IMR-90 (cell line): ENCODE measurements at regions not wholly inside any gene's neighbourhood (a gene's known extent, or its start where the extent isn't known, plus 50 kb on each side); places are given as distances from the start of the nearest gene placed in this dataset.

Experiments used
- ATAC-seq: fragments of 200-7000 bp; cut with Tn5 transposase; 2 replicates; pipeline ENCODE4 v1.9.1; 2020; ENCODE audit warnings: low read depth, mild to moderate bottlenecking, moderate library complexity
- BruUV-seq: library from RNA; stranded (reverse); fragments of 400-500 nt; replicated peaks from 2 replicates; lab custom pipeline; 2021; lab: Mats Ljungman, UMichigan
- CTCF ChIA-PET: fragments of 300-600 bp; formaldehyde crosslinking; extraction: SDS; loops from one replicate; lab custom pipeline; 2021; ENCODE audit warnings: antibody characterized with exemption; lab: Yijun Ruan, JAX
- POLR2A ChIA-PET: fragments of 300-600 bp; sonication (Branson Sonifier 250); formaldehyde crosslinking; loops from one replicate; lab custom pipeline; 2022; ENCODE audit warnings: antibody characterized with exemption; ENCODE audit not compliant: unreplicated experiment; lab: Charles Lee
- DNase-seq: peaks from one replicate; pipeline ENCODE4 v3.0.0; 2013
- H2AFZ ChIP-seq: replicated peaks from 2 replicates; pipeline ENCODE3; 2013; ENCODE audit warnings: low read length, mild to moderate bottlenecking; ENCODE audit not compliant: poor library complexity
- H2AK5ac ChIP-seq: 2 replicates; pipeline ENCODE4 v1.6.1; 2013; ENCODE audit warnings: low read depth, low read length, inconsistent platforms
- H2AK9ac ChIP-seq: replicated peaks from 2 replicates; pipeline ENCODE3; 2013; ENCODE audit warnings: mild to moderate bottlenecking, low read depth, low read length, moderate library complexity; ENCODE audit not compliant: poor library complexity
- H2BK120ac ChIP-seq: 2 replicates; pipeline ENCODE4 v1.6.1; 2013; ENCODE audit warnings: low read depth, low read length, inconsistent platforms
- H2BK15ac ChIP-seq: 3 replicates; pipeline ENCODE4 v1.6.1; 2013; ENCODE audit warnings: low read depth, low read length, inconsistent platforms
- H2BK20ac ChIP-seq: 2 replicates; pipeline ENCODE4 v1.6.1; 2013; ENCODE audit warnings: low read depth, mild to moderate bottlenecking, inconsistent platforms, low read length, moderate library complexity
- H2BK5ac ChIP-seq: 2 replicates; pipeline ENCODE4 v1.6.1; 2013; ENCODE audit warnings: mild to moderate bottlenecking, low read depth, low read length, inconsistent platforms; ENCODE audit not compliant: poor library complexity, severe bottlenecking
- H3K14ac ChIP-seq: replicated peaks from 2 replicates; pipeline ENCODE4 v1.6.1; 2013; ENCODE audit warnings: low read depth, low read length, inconsistent platforms
- H3K18ac ChIP-seq: 2 replicates; pipeline ENCODE4 v1.6.1; 2013; ENCODE audit warnings: low read depth, low read length, control low read depth
- H3K23ac ChIP-seq: 2 replicates; pipeline ENCODE4 v1.6.1; 2013; ENCODE audit warnings: low read depth, low read length, inconsistent platforms
- H3K27ac ChIP-seq: 2 replicates; pipeline ENCODE4 v1.5.1; 2013; ENCODE audit warnings: mild to moderate bottlenecking, control low read depth, low read length; ENCODE audit not compliant: insufficient read depth
- H3K27me3 ChIP-seq: 2 replicates; pipeline ENCODE4 v1.6.1; 2013; ENCODE audit warnings: low read length; ENCODE audit not compliant: control insufficient read depth, insufficient read depth
- H3K36me3 ChIP-seq: 2 replicates; pipeline ENCODE4 v1.6.1; 2013; ENCODE audit warnings: low read length, mixed read lengths; ENCODE audit not compliant: control insufficient read depth, insufficient read depth
- H3K4ac ChIP-seq: 2 replicates; pipeline ENCODE4 v1.6.1; 2013; ENCODE audit warnings: low read depth, low read length, inconsistent platforms
- H3K4me1 ChIP-seq: 2 replicates; pipeline ENCODE4 v1.6.1; 2013; ENCODE audit warnings: low read length, mixed read lengths; ENCODE audit not compliant: control insufficient read depth, insufficient read depth
- H3K4me2 ChIP-seq: 2 replicates; pipeline ENCODE4 v1.6.1; 2013; ENCODE audit warnings: low read depth, mild to moderate bottlenecking, control low read depth, low read length, moderate library complexity
- H3K4me3 ChIP-seq: 2 replicates; pipeline ENCODE4 v1.5.1; 2013; ENCODE audit warnings: low read depth, mild to moderate bottlenecking, control low read depth, low read length, moderate library complexity; ENCODE audit not compliant: insufficient read depth
- H3K56ac ChIP-seq: 2 replicates; pipeline ENCODE4 v1.6.1; 2013; ENCODE audit warnings: low read length, inconsistent platforms; ENCODE audit not compliant: insufficient read depth; ENCODE audit errors: extremely low read depth
- H3K79me1 ChIP-seq, 2 experiments: 2 replicates each; pipeline ENCODE4 v1.6.1; 2013; ENCODE audit warnings: low read length in 2 of 2, inconsistent platforms in 1 of 2, low read depth in 1 of 2
- H3K9ac ChIP-seq: 2 replicates; pipeline ENCODE4 v1.6.1; 2013; ENCODE audit warnings: low read depth, low read length, control low read depth
- H3K9me1 ChIP-seq: 2 replicates; pipeline ENCODE4 v1.6.1; 2013; ENCODE audit warnings: low read length, inconsistent platforms; ENCODE audit not compliant: insufficient read depth
- H3K9me3 ChIP-seq: 2 replicates; pipeline ENCODE4 v1.6.1; 2013; ENCODE audit warnings: low read length; ENCODE audit not compliant: control insufficient read depth, insufficient read depth
- H4K20me1 ChIP-seq: 2 replicates; pipeline ENCODE4 v1.6.1; 2013; ENCODE audit warnings: low read length, inconsistent platforms; ENCODE audit not compliant: insufficient read depth
- H4K5ac ChIP-seq: 2 replicates; pipeline ENCODE4 v1.6.1; 2013; ENCODE audit warnings: mild to moderate bottlenecking, low read depth, low read length, control low read depth
- H4K8ac ChIP-seq, 2 experiments: 2 replicates each; pipeline ENCODE4 v1.6.1; 2013; ENCODE audit warnings: low read depth in 2 of 2, low read length in 2 of 2, control low read depth in 1 of 2, inconsistent platforms in 1 of 2
- H4K91ac ChIP-seq: 2 replicates; pipeline ENCODE4 v1.6.1; 2013; ENCODE audit warnings: low read depth, low read length, inconsistent platforms; ENCODE audit not compliant: insufficient read depth
- BHLHE40 ChIP-seq: fragments of 150-350 bp; IDR thresholded peaks from 2 replicates; pipeline ENCODE4 v1.6.1; 2016; ENCODE audit warnings: mild to moderate bottlenecking, low read depth, low read length
- CEBPB ChIP-seq: IDR thresholded peaks from 2 replicates; pipeline ENCODE4 v1.6.1; 2012; ENCODE audit warnings: low read depth, low read length, improper control_type of control experiment
- CHD1 ChIP-seq: IDR thresholded peaks from 2 replicates; pipeline ENCODE4 v1.6.1; 2012; ENCODE audit warnings: low read depth, low read length, improper control_type of control experiment
- ELK1 ChIP-seq: fragments of 150-350 bp; IDR thresholded peaks from 2 replicates; pipeline ENCODE4 v1.6.1; 2016; ENCODE audit warnings: low read depth, mild to moderate bottlenecking, low read length, moderate library complexity, borderline replicate concordance
- FOS ChIP-seq: fragments of 150-350 bp; IDR thresholded peaks from 2 replicates; pipeline ENCODE4 v1.6.1; 2016; ENCODE audit warnings: low read depth, low read length
- MAFK ChIP-seq: IDR thresholded peaks from 2 replicates; pipeline ENCODE4 v1.6.1; 2012; ENCODE audit warnings: low read depth, low read length, improper control_type of control experiment
- MAZ ChIP-seq: IDR thresholded peaks from 2 replicates; pipeline ENCODE4 v1.6.1; 2012; ENCODE audit warnings: low read depth, mild to moderate bottlenecking, low read length, improper control_type of control experiment, moderate library complexity, borderline replicate concordance
- MXI1 ChIP-seq: IDR thresholded peaks from 2 replicates; pipeline ENCODE4 v1.6.1; 2012; ENCODE audit warnings: low read depth, mild to moderate bottlenecking, low read length, moderate library complexity, borderline replicate concordance
- NFE2L2 ChIP-seq: fragments of 150-350 bp; IDR thresholded peaks from 2 replicates; pipeline ENCODE4 v1.6.1; 2016; ENCODE audit warnings: low read depth, mild to moderate bottlenecking, low read length
- POLR2A ChIP-seq: IDR thresholded peaks from 2 replicates; pipeline ENCODE4 v1.6.1; 2012; ENCODE audit warnings: mild to moderate bottlenecking, low read depth, low read length
- RAD21 ChIP-seq: IDR thresholded peaks from 2 replicates; pipeline ENCODE4 v1.6.1; 2012; ENCODE audit warnings: low read length, improper control_type of control experiment
- RCOR1 ChIP-seq: IDR thresholded peaks from 2 replicates; pipeline ENCODE4 v1.6.1; 2012; ENCODE audit warnings: mild to moderate bottlenecking, low read length, improper control_type of control experiment; ENCODE audit not compliant: insufficient replicate concordance
- RFX5 ChIP-seq: IDR thresholded peaks from 2 replicates; pipeline ENCODE4 v1.8.0; 2012; ENCODE audit warnings: low read depth, mild to moderate bottlenecking, low read length, moderate library complexity
- SMC3 ChIP-seq: fragments of 150-350 bp; IDR thresholded peaks from 2 replicates; pipeline ENCODE4 v1.6.1; 2016; ENCODE audit warnings: low read depth, mild to moderate bottlenecking, antibody characterized with exemption, low read length, moderate library complexity
- WGBS, 2 experiments: methylation state at CpG; one replicate each; pipeline versions ENCODE4 v1.1.5 to v1.1.7; 2013; ENCODE audit warnings: missing lambda C conversion rate in 2 of 2; ENCODE audit not compliant: insufficient read length in 1 of 2; ENCODE audit errors: extremely low coverage in 2 of 2; 5-methylcytosine and 5-hydroxymethylcytosine counted together
- dilution Hi-C: fragments of 300-500 bp; cut with HindIII; formaldehyde crosslinking; loops from one replicate; pipeline ENCODE4 v1.14.3; 2018; ENCODE audit warnings: low sequenced_read_pairs; ENCODE audit not compliant: unreplicated experiment
- in situ Hi-C: fragments of 300-500 bp; cut with MboI; formaldehyde crosslinking; loops from 3 replicates; pipeline ENCODE4 v1.14.3; 2019; ENCODE audit warnings: low sequenced_read_pairs, inconsistent platforms, mixed read lengths
- intact Hi-C: fragments of 100-400 bp; cut with micrococcal nuclease; formaldehyde crosslinking; loops from 2 replicates; pipeline ENCODE4 v1.10.0; 2022
- TF ChIP-seq, protein P1 (sequence below): fragments of 150-350 bp; IDR thresholded peaks from 2 replicates; pipeline ENCODE4 v1.6.1; 2017; ENCODE audit warnings: mild to moderate bottlenecking, antibody characterized with exemption, low read length, low read depth
- TF ChIP-seq, protein P2 (sequence below): conservative IDR thresholded peaks from 2 replicates; pipeline ENCODE4 v1.5.1; 2012; ENCODE audit warnings: mild to moderate bottlenecking, low read depth, low read length, improper control_type of control experiment

DNA sequence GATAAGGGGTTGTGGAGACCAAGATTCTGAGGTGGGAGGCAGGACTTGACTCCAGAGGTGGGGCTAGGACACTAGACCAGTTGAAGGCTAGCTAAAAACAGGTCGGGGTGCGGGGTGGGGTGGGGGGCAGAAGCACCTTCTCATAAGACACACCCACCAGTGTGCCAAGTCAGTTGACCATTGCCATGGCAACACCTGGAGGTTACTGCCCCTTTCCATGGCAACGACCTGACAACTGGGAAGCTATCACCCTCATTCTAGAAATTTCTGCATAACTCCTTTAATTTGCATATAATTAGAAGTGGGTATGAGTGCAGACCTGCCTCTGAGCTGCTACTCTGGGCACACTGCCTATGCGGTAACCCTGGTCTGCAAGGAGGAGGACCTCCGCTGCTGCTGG, 53.9 kb upstream of the ALOX12 start:
- Histone ChIP-seq H2AK9ac (no peak overlapping the region), H3K4me1 (no peaks in the 10 kb centered on the region), H3K18ac (no peak overlapping the region), H3K27ac (no peak overlapping the region), H4K8ac (no peak overlapping the region), H3K9me3 (no peaks in the 10 kb centered on the region), H3K9ac (no peak overlapping the region), H3K9me1 (no peaks in the 10 kb centered on the region), H2AK5ac (no peak overlapping the region), H2BK15ac (no peak overlapping the region), H4K20me1 (no peaks in the 10 kb centered on the region), H3K79me1 (no peaks in the 10 kb centered on the region), H3K23ac (no peak overlapping the region), H3K4me3 (no peak overlapping the region), H3K27me3 (no peaks in the 10 kb centered on the region), H3K4ac (no peak overlapping the region), H3K36me3 (no peaks in the 10 kb centered on the region), H2BK20ac (no peak overlapping the region), H4K5ac (no peak overlapping the region), H2AFZ (no peak overlapping the region), H4K91ac (no peak overlapping the region), H2BK5ac (no peak overlapping the region), H3K14ac (no peak overlapping the region), H2BK120ac (no peak overlapping the region), H3K56ac (no peak overlapping the region), H3K4me2 (no peak overlapping the region)
- no TSS peak for BruUV-seq
- ChIA-PET CTCF (no interaction called here), POLR2A (no interaction called here)
- intact Hi-C loops = no loop called here
- in situ Hi-C loops = no loop called here
- ATAC-seq (no peak), DNase-seq (no peak)
- no peak for TF ChIP-seq RAD21
- no peak for TF ChIP-seq MAZ
- TF ChIP-seq BHLHE40 = no peak
- TF ChIP-seq, protein P1, sequence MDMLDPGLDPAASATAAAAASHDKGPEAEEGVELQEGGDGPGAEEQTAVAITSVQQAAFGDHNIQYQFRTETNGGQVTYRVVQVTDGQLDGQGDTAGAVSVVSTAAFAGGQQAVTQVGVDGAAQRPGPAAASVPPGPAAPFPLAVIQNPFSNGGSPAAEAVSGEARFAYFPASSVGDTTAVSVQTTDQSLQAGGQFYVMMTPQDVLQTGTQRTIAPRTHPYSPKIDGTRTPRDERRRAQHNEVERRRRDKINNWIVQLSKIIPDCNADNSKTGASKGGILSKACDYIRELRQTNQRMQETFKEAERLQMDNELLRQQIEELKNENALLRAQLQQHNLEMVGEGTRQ = no peak
- TF ChIP-seq ELK1 = no peak
- TF ChIP-seq RCOR1 = no peak
- TF ChIP-seq NFE2L2 = no peak
- TF ChIP-seq CEBPB = no peak
- no peak for TF ChIP-seq SMC3
- TF ChIP-seq FOS = no peak
- no peak for TF ChIP-seq MXI1
- TF ChIP-seq, protein P2, sequence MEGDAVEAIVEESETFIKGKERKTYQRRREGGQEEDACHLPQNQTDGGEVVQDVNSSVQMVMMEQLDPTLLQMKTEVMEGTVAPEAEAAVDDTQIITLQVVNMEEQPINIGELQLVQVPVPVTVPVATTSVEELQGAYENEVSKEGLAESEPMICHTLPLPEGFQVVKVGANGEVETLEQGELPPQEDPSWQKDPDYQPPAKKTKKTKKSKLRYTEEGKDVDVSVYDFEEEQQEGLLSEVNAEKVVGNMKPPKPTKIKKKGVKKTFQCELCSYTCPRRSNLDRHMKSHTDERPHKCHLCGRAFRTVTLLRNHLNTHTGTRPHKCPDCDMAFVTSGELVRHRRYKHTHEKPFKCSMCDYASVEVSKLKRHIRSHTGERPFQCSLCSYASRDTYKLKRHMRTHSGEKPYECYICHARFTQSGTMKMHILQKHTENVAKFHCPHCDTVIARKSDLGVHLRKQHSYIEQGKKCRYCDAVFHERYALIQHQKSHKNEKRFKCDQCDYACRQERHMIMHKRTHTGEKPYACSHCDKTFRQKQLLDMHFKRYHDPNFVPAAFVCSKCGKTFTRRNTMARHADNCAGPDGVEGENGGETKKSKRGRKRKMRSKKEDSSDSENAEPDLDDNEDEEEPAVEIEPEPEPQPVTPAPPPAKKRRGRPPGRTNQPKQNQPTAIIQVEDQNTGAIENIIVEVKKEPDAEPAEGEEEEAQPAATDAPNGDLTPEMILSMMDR = no peak
- TF ChIP-seq RFX5 = no peak
- TF ChIP-seq MAFK = no peak
- no peak for TF ChIP-seq POLR2A
- TF ChIP-seq CHD1 = no peak
- dilution Hi-C loops = no loop called here
- WGBS, 2 experiments = no CpG with 5 or more reads among the region's 5 CpGs
